Left colon (tissue), 2 donors: ENCODE measurements at regions not wholly inside any gene's neighbourhood (a gene's known extent, or its start where the extent isn't known, plus 50 kb on each side); places are given as distances from the start of the nearest gene placed in this dataset.

ENCODE experiments used
- ATAC-seq: fragments of 200-7000 bp; cut with Tn5 transposase; one replicate; pipeline ENCODE4 v1.9.1; 2020; ENCODE audit warnings: mild to moderate bottlenecking, moderate library complexity
- DNase-seq, 2 donors: peaks; one replicate each; pipeline ENCODE4 v3.0.0-alpha.2; 2020
- intact Hi-C, 2 donors: fragments of 100-400 bp; cut with DNase I in 1 of 2; cut with micrococcal nuclease in 1 of 2; formaldehyde crosslinking; loops; one replicate each; pipeline versions ENCODE4 v1.11.2 to v1.14.0; 2022; cut with DNase I, micrococcal nuclease
- donor health status: DM: no; HTN: no; CAD: no.
- donor health status: DM: yes; HTN: yes; CAD: no.

DNA sequence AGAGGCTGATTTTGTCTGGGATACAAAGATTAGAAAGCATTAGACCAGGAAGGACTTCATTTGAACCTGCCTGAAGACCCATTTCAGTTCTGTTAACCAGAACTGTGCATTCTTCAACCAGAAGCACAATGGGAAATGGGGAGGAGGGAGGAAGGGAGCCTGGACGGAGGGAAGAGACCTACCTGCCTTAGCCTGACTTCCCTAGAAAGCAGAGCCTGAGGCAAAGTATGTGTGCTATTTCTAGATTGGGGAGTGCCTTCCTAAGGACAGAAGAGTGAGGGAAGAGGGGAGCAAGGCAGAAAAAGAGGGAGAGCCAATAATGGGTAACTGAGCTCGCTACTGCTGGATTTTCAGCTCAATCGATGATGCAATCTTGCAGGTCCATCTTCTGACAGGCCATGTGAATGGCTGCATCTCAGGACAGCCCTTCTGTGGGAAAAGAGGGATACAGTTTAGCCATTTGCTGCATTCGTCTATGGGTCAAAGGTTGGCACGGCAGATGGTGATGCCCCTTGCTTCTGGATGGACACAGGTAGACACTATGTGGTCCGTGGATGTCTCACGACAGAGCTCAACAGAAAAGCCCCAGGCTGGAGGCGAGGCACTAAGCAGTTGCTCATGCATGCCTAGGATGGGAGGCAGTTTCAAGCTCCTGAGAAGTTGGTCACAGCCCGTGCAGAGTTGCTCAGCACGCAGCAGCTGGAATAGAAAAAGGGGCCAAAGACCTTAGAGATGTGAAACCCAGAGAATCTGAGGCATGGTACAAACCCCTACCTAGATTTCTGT is 78.8 kb upstream of the UBL3 start:
- intact Hi-C loops = no loop called here
- no peak for ATAC-seq

DNA sequence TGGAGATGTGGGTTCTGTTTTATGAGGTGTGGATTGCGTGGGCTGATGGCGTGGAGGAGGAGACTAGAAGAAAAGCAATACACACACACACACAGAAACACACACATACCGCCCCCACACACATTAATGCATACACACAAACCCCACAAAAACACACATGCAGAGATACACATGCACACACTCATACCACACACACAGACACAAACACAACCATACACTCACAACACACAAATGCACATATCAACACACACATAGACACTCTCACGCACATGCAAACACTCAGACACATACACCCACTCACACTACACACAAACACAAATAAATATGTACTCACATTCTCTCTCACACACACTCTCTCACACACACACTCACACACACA is 75.7 kb upstream of the UBL3 start:
- DNase-seq (no peak), ATAC-seq (no peak)
- intact Hi-C loops = no loop called here

More for the DNA sequence above, 78.8 kb upstream of the UBL3 start:
- DNase-seq = no peak

DNA sequence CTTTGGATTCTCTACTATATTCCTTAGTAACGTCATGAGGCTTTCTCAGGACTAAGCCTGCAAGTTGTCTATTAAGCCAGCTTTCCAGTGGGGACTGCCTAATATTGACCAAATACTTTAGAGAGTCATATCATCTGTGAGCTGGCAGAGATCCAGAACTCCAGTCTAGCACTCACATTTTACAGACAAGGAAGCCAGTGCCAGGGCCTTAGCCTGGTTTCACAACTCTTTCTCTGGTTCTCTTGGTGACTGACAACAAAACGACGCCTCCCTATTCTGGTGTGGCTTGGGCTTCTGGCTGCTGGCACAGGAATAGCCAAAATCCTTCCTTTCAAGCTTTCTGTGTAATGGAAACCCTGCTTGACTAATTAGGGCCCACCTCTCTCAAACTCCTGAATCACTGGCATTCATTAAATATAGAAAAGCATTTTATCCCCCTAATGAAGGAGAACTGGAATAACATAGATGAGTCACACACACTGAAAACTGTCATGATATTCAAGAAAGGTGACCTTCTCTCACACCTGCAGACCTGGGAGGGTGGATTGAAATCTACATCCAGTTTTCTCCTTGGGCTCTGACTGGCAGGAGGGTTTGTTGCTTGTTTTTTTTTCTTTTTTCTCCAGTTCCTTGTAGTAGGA is 75.2 kb upstream of the UBL3 start:
- DNase-seq = peak; percentile 66 to 83
- peak; percentile 64 for ATAC-seq
- intact Hi-C loops = no loop called here

DNA sequence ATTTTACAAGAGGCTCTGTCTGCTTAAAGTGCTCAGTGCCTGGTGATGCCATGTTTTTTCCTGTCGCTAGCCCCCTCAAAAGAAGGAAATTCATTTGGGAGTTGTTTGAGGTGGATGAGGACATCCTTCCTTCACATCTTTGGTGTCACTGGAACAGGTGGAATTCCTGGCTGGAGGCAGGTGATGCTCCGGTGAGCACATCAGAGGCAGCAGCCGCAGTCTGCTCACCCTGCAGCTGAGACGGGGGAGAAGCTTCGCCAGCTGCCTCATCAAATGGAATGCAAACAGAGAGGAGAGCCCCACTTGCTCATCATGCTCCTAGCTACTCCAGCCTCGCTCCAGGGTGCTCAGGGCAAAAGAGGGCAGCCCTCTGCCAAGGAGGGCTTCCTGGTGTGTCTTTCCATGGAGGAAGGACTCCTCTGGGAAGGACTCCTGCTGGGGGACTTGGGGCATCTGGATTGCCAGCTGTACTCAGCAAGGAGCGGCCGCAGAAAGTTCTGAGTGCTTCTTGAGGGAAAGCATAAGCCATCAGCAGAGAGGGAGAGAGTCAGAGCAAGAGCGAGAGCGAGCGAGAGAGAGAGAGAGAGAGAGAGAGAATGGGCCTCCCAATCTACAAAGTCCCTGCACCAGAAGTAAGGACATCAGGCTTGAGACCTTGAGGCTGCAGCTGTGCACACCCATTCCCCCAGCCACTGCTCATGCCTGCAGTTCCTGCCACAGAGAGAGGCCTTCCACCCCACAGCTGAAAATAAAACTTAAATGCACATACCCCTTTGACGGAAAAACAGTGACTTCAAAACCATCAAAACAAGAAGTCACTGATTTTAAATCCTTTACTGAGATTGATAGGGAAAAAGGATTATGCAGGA is 74.3 kb upstream of the UBL3 start:
- ATAC-seq = no peak
- intact Hi-C loops = no loop called here
- DNase-seq = no peak

DNA sequence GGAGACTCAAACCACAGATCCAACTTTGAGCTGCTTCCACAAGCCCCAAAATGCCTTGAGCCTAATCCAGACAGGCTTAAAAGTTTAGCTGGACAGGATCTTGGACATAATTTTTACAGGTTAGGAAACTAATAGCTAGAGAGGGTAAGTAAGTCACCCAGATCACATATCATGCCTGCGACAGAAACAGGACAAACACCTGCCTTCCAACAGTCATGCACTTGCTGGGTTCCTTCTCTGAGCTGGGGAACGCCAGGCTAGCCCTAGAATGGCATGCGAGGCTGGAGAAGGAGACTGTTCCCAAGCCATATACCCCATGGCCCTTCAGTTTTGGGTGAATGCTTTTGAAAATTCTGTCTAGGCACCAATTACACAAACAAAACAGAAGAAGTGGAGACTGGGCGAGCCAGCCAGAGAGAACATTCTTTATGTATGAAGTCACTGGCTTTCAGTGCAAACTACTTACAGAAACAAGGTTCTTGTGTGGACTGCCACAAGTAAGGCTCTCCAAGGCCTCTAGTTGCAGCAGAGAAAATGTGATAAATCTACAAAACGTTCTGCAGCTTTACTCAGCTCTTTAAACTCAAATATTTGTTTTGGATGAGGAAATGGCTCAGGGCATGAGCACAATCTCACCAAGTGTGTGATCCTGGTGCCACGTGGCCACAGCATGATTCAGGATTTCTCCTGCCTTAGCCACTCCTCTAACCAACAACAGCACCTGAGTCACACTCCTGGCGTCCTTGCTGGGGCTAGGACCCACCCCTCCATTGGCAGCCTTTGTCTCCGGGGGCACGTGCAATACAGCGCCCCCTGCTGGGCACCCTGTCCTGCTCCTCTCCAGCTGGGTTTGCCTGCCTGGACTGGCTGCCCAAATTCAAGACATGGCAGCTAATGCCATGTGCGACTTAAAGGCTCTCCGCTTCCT is 73.4 kb upstream of the UBL3 start:
- peak; percentile 92 for ATAC-seq
- peak; percentile 85 to 95 for DNase-seq
- intact Hi-C loops = no loop called here

DNA sequence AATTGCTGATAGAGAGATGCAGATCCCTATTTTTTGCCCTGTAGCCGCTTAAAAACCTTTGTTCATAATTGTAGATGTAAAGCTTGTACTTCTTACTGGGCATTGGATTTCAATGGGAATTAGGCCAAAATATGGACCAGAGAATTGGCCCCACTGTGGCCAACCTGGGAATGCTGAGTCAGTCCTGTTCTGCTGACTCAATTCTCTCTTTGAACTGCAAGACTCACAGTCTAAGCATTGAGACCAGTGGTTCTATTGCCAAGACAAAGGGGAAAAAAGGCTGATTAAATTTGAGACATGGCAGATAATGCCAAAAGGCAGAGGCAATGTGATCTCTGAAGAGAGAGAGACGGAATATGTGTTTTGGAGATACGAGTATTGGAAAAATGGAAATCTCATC is 72.5 kb upstream of the UBL3 start:
- DNase-seq = no peak
- intact Hi-C loops = no loop called here
- no peak for ATAC-seq

DNA sequence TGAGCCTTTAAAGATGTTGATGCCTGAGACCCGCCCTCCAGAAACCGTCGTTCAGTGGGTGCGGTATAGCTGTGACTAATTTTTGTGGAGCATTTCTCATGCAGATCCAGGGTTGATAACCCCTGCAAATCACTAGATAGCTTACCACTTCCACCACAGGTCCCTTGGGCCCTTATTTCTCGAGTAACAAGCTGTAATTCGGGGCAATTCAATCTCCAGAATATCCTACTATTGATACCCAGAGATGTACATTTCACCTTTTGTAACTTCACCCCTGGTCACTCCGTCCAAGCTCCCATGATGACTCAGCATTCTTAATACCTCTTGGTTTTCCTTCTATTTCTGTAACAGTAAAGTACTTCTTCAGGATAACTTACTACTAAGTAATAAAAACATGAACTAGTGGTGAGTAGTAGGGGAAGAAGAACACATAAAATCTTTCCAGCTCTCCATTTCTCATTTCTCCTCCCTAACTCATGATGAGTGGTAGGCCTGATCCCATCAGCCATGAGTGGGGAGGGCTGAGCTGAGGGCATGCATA is 71.9 kb upstream of the UBL3 start:
- intact Hi-C loops = no loop called here
- DNase-seq (no peak), ATAC-seq (no peak)

DNA sequence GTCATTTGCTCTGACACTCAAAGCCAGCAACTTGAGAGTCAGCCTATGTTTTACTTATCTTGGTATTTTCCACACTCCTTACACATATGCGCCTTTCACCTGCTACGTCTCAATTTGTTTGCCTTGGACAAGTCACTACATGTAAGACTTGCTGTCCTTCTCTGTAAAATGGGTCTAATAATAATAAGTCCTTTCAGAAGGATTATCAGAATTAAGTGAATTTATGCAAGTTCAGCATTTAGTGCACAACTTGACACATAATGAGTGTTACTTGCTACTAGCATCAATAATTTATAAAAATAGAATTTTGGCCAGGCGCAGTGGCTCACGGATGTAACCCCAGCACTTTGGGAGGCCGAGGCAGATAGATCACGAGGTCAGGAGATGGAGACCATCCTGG is 71.1 kb upstream of the UBL3 start:
- no peak for DNase-seq
- intact Hi-C loops = no loop called here
- no peak for ATAC-seq

DNA sequence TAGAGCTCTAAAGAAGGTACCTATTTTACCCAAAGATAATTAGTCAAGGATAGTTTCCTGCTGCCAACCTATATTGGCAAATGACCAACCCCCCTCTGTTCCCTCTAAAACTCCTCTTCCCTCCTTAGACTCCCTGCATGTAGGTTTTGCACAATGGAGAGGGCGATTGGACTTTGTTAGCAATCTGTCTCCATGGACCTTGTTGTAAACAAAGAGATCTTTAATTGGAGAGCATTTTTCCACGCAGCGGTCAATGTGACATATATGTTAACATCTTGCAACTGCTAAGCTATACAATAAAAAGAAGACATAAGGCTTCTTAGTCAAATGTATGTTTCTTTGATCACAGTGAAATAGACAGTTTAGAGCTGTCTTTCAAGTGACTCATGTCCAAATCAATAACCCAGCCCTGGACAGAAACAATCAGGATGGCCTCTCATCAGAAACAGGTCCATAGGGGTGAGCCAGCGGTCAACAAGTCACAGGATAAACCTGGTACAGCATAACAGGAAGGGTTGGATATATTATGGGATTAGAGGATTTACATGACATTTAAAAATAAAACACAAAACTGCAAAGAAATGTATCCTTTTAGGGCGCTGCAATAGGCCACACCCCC is 69.7 kb upstream of the UBL3 start:
- intact Hi-C loops = no loop called here
- DNase-seq = no peak
- peak; percentile 40 for ATAC-seq

DNA sequence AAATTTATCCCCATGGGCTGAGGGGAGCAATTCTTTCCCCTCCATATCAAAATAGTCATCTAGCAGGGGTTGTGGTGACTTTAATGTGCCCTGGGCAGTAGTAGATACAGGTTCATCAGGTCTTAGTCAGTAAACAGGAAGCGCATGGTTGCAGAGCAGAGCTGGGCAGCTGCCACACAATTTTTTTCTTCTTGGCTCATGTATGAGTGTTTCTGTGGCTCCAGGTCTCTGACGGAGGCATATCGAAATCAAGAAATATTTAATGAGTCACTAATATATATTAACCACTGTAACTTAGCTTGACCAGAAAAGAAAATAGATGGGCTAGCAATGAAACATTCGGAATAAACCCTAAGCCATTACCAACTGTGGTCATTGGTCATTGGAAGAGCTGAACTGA is 68.4 kb upstream of the UBL3 start:
- no peak for DNase-seq
- no peak for ATAC-seq

DNA sequence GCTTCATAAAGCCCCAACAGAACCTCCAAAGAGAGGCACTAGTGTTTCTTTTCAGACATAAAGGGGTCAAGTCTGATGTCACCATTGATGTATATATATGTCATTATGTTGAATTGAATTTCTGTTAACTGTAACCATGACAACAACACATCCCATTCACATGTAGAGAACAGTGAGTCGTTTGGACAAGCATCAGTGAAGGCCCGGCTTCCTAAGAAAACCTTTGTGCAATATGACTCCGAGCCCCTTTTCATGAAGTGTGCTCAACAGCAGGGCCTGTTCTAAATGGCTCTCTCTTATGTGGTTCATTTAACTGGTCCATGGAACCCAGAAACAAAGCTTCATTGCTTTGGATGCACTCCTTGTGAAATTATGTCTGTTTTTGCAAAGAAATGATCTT is 67.2 kb upstream of the UBL3 start:
- DNase-seq (no peak), ATAC-seq (no peak)
- intact Hi-C loops = no loop called here

More for the DNA sequence above, 68.4 kb upstream of the UBL3 start:
- intact Hi-C loops = no loop called here

DNA sequence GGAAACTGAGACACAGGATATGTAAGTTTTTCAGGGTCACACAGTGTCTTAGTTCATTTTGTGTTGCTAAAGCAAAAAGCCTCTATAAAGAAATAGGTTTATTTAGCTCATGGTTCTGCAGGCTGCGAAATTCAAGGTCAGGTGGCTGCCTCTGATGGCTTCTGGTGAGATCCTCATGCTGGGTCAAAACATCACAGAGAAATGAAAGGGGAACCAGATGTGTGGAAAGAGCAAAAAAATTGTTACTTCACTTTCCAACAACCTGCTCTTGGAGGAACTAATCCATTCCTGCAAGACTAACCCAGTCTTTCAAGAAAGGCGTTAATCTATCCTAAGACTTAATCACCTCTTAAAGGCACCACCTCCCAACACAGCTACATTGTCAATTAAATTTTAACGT is 64.2 kb upstream of the UBL3 start:
- ATAC-seq = no peak
- no peak for DNase-seq
- intact Hi-C loops = no loop called here

DNA sequence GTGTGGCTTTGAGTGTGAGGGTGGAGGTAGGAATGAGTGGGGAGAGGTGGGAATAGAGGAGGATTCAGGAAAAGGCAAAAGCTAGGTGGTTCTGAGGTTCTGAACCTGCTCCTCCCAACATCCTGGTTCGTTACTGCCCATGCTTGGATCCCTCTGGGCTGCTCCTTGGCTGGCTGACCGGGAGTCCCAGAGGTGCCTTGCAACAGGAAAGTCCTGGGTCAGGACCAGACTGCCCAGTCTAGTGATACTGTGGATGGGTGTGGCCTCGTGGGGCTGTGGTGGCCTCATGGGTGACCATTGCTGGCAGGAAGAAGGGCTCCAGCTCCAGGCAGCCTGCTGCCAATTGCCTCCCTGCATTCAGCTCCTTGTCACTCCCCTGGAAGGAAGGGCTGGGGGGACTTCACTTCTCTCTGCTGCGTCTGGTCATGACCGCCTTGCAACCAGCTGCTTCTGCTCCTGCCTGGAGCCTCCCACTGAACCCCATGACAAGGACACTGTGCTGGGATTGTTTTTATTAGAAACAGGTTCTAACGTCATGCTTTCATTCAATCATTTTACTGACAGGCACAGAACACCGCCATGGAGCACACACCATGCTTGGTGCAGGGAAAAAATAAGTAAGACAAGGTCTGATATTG is 61.5 kb upstream of the UBL3 start:
- intact Hi-C loops = no loop called here
- ATAC-seq (peak; percentile 24), DNase-seq (no peak)

DNA sequence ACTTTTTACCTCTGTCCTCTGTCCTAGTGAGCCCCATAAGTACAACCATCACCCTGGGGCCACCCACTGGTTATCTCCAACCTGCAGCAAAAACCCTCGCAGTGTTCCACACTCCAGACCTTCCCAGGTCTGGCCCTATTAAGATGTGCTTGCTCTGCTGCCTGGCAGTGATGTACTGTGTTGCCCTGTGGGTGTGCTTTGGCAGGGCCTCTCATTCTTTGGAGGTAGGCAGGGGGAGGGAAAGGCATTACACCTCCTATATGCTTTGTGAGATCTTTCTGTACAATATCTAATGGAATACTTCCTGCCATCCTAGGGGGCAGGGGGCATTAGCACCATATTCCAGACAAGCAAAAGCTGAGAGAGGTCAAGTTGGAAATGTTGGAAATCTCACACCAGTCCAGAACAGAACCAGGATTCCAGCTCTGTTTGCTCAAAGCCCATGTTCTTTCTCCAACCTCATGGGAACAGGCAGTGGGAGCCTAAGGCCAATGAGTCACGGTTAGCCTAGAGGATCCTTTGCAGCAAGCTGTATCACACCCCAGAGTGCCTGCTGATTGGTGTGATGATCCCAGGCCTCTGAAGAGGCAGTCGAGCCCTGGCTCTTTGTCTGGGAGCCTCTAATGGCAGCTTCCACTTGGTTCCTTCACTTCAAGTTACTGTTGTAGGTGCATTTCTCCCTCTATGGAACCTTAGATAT is 59.7 kb upstream of the UBL3 start:
- intact Hi-C loops = no loop called here
- no peak for DNase-seq
- ATAC-seq = no peak

DNA sequence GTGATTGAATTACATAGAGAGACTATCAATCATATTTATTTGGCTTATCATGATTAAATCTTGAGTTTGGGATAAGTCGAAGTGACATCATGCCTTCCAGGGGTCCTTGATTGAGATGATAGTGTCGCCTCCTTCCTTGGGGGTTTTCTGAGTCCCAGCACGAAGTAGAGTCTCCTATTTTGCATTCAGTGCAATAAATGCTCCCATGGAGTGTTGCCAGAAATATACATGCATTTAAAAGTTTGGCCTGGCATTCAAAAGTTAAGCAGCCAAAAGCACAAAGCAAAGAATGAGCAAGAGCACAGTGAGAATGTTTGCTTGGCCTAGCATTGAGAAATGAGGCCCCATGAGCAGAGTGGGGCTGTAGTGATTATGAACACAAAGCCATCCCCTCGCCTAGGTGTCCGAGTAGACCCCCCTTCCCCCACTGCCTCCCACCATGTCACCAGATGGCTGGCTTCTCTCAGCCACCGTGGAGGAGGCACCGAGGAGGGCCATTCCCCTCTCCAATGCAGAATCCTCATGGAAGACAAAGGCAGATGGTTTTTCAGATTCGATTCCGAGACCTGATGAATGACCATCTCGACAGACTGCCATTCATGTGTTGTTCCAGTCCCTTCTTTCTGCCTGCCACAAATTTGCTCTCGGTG is 58.8 kb upstream of the UBL3 start:
- intact Hi-C loops = no loop called here
- ATAC-seq (no peak), DNase-seq (no peak)

DNA sequence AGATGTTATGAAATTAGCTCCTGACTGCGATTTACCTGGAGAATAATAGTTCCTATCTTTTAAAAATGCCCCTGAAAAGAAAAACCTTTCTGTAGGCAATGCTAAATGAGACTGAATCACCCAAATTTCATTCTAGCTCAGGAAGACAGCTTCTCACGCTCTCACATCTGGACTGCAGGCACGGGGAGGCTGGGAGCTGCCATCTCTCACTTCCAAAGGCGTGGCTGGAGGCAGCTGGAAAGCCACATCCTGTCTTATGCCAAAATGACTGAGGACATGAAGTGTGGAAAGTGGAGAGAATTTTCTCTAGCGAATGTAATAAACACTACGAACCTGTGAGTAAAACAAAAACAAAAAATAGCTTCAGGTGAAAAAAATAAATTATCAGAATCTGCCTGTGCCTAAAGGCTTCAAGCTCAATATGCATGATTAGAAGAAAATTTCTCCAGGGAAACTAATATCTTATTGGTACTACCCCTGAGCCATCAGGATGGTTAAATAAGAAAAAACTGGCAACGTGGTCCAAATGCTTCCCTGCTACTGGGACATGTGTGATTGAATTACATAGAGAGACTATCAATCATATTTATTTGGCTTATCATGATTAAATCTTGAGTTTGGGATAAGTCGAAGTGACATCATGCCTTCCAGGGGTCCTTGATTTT is 58.1 kb upstream of the UBL3 start:
- no peak for ATAC-seq
- no peak for DNase-seq
- intact Hi-C loops = no loop called here
